ENCODE measurements at regions not wholly inside any gene's neighbourhood (a gene's known extent, or its start where the extent isn't known, plus 50 kb on each side); places are given as distances from the start of the nearest gene placed in this dataset.
A peak's percentile ranks its signal among the peaks of the same experiment; 100 is the strongest.
"Not testable (repeated sequence)": the region's sequence is repeated elsewhere in the genome, so short reads cannot be mapped to it uniquely, and the experiment has no call there.

DNA sequence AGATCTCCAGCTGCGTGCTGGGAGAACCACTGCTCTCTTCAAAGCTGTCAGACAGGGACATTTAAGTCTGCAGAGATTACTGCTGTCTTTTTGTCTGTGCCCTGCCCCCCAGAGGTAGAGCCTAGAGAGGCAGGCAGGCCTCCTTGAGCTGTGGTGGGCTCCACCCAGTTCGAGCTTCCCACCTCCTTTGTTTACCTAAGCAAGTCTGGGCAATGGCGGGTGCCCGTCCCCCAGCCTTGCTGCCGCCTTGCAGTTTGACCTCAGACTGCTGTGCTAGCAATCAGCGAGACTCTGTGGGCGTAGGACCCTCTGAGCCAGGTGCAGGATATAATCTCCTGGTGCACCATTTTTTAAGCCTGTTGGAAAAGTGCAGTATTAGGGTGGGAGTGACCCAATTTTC, 128.6 kb downstream of the ACTR3 start:
- not testable (repeated sequence) for DNase-seq (ENCODE audit: low spot score)

DNA sequence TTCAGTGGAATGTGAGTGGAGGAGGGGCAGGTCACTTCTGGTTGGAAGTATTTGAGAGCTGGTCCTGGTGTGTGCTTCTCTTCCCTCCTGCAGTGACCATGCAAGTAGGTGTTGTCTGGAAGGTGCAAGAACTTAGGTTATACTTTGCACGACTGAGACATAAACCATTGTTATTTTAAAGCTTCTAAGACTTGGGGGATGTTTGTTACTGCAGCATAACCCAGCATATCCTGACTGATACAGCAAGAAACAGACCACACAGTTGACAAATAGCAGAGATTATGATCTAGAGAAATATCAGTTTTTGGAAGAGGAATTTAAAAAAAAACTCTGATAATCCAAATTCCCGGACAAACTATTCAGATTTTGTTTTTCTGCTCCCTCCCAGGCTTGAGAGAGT, 130.8 kb downstream of the ACTR3 start:
- no peak for DNase-seq (ENCODE audit: low spot score)

DNA sequence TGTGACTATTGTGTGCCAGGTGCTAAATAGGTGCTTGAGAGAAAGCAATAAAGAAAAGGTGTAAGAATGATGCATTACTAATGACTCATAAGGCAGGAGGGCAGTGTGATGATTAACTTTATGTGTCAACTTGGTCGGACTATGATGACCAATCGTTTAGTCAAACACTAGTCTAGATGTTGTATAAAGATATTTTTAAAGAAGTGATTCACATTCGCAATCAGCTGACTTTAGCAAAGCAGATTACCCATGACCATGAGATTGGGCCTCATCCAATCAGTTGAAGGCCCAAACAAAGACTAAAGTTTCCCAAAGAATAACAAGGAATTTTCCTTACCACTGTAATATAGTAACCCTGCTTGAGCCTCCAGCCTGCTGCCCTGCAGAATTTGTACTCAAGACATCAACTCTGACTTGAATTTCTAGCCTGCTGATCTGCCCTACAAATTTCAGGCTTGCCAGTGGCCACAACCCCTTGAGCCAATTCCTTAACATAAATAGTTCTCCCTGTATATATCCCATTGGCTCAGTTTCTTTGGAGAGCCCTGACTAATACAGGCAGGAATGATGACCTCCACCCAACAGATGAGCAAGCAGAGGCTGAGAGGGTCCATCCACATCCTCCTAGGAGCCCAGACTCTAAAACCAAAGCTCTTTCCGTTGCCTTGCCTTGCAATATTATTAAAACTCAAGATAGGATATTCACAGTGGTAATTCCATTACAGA, 132.6 kb downstream of the ACTR3 start:
- DNase-seq (ENCODE audit: low spot score) = peak; percentile 51

DNA sequence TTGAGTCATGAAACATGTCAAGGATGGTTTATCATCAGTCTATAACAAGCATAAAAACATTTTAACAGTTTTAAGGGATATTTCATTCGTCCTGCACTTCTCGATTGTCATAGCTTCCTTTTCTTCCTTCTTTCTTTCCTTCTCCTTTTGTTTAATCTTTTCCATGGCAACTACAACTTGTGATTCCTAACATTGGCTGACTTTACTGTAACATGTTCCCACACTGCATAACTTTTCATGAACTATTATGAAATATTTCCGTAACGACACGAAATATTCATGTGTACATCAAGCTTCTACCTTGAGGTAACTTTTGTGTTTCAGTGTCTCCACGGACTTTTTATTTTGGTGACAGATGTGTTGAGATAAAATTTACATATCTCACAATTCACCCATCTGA, 134.4 kb downstream of the ACTR3 start:
- no peak for DNase-seq (ENCODE audit: low spot score)

DNA sequence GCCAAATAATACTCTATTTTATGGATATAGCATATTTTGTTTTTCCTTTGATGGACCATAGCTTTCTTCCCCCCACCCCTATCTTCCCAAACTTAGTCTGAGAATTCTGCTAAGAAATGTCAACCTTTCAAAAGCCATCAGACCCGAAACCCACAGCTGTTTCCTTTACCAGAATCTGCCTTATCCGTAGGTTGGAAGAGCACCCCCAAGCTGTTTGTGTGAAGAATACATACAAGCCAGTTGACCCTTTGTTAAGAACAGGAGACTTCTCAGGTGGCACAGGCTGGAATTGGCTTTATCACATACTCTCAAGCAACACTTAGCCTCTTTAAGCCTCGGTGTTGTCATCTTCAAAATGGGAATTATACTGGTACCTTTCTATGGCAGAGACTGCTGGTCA, 135.1 kb downstream of the ACTR3 start:
- DNase-seq (ENCODE audit: low spot score) = no peak

DNA sequence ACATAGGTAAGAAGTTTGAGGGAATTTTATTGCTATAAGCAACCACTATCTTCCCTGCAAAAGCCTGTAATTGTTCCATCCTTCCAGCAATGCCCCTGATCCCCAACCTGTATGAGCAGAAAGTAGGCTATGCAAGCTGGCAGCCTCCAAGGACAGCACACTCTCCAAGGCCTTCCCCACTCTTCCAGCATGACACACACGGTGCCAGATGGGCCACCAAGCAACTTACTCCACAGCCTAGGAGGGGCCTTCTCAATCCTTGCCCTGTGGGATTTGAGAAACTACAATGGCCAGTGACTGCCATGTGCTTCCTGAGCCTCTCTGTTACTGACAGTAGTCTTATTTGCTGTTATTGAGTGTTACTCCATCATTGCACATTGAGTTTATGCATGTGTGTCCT, 137.5 kb downstream of the ACTR3 start:
- no peak for DNase-seq (ENCODE audit: low spot score)

DNA sequence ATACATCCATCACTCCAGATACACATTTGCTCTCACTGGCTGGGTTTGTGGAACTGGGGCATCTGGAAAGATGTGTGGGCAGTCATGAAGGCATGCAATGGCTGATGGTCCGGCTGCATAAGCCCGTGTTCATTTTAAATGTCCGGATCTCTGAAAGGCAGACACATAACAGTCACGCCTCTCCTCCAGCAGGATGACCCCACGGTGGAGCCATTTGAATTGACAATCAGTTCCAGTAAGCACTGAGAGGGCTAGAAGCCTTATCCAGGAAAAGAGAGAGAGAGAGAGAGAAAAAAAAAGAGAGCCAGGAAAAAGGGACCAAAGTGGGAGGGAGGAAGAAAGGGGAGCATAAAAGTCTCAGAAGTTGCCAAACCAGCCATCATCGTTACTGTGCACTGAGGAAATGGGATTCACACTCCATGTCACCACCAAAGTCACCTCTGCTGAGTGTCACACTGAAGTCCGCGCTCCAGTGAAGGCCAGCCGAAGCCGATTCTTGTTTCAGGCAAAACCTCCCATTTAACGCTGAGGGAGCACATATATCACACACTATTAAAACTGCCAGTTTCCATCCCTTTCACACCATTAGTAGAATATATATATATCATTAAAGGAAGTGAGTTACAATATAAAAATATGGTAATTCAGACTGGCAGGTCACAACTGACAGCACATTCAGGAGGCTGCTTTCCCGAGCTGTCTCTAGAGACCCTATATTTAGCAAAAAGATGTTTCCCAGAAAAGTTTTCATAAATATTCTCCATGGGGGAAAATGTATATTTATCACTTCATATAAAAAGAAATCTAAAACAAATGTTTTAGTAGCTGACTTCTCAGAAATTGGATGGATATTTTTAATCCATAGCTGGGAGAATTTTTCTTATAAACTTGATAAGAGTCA, 142.0 kb downstream of the ACTR3 start:
- DNase-seq (ENCODE audit: low spot score) = no peak

DNA sequence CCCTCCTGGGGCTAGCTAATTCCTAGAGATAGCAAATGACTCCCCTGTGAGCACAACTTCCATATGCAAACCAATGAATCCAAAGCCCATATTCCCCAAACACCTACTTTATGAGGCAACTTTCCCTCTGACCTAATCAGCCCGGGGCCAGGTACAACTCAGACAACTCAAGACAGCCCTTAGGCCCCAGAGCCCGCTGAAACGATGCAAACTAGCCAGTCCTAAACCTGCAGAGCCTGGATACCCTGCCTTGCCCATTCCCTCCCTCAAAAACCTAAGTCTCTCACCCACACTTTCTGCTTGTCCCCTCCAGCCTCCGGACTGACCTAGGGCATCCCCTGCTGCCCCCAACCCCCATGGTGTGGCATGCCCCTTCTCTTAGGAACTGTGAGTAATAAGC, 142.8 kb downstream of the ACTR3 start:
- no peak for DNase-seq (ENCODE audit: low spot score)

DNA sequence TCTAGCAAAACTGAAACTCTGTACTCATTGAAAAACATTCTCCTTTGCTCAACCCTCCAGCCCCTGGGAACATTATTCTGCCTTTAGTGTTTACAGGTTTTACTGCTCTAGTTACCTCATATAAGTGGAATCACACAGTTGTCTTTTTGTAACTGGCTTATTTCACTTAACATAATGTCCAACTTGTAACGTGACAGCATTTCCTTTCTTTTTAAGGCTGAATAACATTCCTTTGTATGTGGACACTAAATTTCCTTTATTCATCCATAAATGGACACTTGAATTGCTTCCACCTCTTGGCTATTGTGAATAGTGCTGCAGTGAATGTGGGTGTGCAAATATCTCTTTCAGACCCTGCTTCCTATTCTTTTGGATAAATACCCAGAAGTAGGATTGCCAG, 144.9 kb downstream of the ACTR3 start:
- no peak for DNase-seq (ENCODE audit: low spot score)

DNA sequence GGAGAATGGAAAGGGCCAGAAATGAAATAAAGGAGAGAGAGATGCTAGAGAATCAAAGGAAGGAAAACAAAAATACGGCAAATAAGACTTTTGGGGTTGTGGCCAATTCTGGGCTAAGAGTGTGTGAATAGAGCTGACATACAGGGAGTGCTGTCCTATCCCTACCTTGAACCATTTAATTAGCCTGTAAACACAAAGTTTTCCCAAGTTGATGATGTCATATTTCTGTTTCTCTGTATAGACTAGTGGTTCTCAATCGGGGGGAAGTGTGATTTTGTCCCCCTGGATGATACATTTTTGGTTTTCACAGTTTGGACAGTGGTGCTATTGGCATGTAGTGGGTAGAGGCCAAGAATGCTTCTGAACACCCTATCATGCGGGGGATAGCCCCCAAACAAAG, 148.8 kb downstream of the ACTR3 start:
- no peak for DNase-seq (ENCODE audit: low spot score)

DNA sequence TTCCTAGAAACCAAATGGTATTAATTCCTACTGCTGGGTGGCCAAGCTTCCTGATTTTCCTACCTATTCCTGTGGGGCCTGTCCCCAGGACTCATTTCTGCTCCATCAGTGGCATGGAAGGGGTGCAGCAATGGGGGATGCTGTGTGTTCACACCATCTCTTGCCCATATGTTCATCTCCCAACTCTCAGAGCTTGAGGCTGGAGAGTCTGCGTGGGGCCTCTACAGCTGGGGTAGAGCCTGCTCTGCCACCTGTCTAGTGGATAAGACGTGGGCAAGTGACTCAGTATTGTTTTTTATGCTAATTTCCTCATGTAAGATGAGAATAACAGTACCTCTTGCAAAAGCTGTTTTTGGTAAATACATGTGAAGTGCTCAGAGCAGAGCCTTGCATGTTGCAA, 149.8 kb downstream of the ACTR3 start:
- no peak for DNase-seq (ENCODE audit: low spot score)

DNA sequence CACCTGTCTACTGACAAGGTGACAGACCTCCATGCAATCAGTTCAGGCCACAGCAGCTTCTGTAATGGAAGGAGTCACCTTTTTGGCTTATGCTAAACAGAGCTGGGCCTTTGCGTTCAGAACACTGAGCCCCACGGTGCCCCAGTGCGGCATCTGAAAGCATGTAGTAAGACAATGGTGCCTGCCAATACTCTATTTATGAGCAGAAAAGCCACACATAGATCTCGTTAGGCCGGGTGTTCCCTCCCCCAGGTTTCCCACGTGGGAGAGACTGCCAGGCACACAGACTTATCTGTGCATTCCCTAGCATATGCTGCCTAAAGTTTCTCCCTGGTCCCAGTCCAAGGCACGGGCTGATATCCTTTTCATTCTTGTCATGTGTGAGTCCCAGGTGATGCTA, 150.9 kb downstream of the ACTR3 start:
- no peak for DNase-seq (ENCODE audit: low spot score)

DNA sequence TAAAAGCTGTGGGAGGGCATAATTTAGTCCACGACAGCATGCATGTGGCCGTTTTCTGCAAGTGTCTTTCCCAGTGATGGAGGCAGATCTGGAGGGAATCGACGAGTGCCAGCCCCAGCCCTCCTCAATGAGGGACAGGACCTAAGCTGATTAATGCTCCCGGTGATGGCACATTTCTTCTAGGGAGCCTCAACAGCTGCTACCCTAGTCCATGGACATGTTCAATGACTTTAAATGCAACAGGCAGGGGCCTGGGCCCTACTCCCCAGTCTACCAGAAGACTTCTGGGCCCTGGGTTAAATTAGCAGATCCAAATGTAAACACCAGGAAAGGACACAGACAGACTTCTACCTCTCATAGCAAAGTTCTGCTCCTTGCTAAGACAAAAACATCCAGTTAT, 155.1 kb downstream of the ACTR3 start:
- DNase-seq (ENCODE audit: low spot score) = no peak

DNA sequence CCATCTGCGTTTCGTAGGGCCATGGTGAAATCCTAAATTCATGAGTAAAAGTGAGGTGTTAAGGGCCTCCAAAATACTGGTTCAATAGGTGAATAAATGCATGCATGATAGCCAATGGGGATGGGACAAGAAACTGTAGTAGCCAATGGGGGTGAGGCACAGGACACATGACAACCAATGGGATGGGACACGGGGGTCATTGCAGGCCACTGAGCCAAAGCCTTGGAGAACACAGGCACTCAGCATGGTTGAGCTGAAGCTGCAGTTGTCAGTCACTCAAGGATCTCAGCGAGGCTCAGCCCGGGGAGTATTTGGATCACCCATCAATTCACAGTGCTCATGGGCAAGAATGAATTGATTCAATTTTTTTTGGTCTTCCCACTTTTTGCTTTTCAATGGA, 156.5 kb downstream of the ACTR3 start:
- DNase-seq (ENCODE audit: low spot score) = no peak

DNA sequence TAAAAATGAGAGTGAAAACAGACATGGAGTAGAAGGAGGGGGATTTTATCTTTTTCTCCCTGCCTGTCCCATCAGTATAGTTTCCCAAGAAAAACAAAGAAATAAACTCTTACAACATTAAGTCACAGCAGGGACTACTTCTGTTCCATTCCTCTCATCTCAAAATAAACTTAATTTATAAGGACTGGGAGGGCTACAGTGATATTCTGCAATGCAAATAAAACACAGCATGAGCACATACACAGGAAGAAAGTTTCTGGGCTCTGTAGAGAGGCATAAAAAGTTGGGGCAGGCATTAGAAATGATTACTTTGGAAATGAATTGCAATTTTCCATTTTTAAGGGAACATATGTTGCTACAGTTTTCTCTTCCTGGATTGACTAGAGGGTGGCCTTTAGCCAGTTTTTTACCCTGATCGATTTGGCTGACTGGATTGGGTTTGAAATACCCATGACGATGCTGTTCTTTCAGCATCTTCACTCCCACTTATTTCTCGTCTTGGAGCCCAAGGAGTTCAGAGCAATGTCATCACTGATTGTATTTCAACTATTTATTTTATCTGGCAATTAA, 157.1 kb downstream of the ACTR3 start:
- no peak for DNase-seq (ENCODE audit: low spot score)

DNA sequence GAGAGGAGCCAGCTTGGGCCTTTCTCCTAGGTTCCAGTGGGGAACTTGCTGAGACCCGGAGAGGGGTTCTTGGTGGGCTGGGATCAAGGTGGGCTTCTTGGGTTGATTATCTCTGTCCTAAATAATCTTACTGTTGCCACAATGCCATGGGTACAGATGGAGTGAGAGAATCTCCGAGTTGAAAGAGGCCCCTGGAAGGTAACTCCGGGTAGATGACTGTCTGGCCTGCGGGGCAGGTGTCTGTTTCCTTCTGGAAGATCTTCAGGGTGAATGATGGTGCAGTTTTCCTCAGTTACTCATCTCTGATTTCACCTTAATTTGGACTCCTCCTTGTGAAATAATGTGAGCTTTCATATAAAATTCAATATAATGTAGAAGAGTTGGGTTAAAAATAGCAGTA, 159.4 kb downstream of the ACTR3 start:
- no peak for DNase-seq (ENCODE audit: low spot score)

DNA sequence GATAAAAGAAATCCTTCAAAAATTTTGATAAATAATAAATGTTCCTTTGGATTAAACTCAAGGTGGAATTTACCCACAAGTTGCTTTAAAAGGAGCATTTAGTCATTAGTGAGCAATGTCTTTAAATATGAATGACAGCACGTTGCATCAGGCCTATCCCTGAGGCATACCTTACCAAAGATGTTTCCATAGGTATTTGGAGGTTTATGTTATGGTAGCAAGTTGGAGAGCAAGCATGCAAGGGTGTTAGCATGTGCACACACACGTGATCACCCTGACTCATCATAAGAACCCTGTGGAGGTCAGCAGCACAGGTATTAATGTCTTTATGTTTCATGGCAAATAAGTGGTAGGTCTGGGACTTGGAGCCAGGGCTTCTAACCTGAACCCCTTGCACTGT, 159.9 kb downstream of the ACTR3 start:
- DNase-seq (ENCODE audit: low spot score) = no peak

DNA sequence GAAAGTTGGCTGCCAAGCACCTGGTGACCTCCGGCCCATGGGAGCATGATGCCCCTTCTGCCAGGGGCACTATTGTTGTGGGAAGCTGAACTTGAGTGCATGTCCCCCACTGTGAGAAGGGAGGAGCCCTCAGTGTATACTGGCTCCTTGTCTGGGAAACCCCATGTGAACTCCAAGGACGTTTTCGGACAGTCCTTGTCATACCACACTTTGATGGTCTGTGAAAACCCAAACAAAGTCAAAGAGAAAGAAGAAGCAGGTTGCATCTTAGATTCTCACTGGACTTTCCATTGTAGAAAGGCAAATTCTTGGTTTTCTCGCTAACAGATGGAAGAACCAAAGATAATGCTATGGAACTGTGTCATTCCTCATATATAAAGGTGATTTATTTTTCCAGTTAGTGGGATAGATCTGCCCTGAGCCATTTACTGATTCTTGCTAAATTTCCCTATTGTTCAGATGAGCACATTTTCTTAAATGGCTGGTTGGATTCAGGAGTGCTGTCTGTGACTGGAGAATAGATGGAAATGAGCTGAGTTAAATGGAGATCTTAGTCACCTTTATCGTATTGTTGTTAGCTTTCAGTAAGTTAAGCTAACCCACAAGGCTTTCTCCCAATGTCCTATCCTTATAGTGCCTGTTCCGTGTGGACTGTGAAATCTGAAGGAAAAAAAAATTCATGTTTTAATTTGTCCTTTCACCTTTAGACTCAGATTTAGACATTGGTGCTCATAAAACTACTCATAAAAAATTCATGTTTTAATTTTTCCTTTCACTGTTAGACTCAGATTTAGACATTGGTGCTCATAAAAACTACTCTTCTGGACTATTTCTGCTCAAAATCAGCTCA, 166.6 kb downstream of the ACTR3 start:
- DNase-seq (ENCODE audit: low spot score) = no peak

DNA sequence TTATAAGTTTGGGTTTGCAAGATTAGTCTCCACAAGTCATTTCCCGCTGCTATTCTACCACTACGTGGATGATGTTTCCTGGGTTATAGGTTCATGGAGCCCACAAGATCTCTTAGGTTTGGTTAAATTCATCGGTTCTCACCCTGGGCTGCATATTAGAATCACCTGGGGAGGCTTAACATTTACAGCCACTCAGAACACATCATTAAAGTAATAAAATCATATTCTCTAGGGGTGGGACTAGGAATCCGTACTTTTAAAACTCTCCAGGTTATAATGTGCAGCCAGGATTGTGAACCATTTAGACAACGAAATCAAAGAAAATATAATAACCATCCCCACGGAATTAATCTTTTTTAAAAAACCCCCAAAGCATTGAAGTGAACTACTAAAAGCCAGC, 167.7 kb downstream of the ACTR3 start:
- no peak for DNase-seq (ENCODE audit: low spot score)

DNA sequence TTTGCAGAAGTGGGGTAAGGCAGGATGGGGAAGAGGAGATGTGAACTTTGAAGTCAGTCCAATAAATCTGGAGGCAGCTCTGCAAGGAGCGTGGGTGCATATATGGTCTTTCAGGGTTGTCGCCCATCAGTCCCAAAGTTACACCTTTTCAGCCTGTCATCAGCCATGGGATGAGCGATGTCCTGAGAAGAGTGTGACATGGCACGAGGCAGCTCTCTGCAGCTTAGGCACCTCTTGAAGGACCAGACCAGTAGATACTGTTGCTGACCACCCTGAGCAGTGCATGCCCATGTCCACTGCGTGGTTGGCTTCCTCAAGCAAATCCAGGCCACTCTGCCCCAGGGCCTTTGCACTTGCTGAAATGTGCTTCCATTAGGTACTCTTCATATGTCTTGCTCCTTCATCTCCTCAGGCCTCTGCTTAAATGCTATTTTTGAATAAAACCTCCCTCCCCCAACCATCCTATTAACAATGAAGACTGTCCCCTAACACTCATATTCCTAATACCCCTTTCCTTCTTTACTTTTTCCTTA, 171.7 kb downstream of the ACTR3 start:
- DNase-seq (ENCODE audit: low spot score) = no peak

DNA sequence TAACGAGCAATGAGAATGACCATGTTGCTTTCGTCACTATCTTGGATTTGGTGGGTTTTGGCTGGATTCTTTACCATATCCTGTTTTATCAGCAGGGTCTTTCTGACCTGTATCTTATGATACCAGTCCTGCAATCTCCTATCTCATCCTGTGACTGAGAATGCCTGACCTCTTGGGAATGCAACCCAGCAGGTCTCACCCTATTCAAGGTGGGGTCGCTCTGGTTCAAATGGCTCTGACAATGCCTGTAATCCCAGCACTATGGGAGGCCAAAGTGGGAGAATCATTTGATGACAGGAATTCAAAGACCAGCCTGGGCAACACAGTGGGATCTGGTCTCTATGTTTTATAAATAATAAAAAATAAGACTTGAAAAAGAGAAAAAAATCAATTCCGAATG, 173.5 kb downstream of the ACTR3 start:
- DNase-seq (ENCODE audit: low spot score) = no peak

DNA sequence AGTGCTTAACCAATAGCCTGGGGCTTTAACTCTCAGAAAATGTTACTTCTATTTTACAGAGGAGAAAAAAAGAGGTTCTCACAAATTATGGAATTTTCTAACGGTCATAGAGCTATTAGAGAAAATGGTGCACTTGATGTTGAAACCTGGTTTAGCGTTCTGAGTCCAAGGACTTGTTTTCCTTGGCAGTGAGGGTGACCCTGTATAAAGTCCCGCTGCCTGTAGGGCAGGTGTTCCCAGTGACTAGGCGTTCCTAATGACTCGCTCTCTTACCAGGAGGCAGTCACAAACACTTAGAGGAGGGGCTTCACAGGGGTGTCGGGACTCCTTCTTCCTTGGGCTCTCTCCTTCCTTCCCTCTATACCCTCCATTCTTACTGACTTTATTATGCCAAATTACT, 175.8 kb downstream of the ACTR3 start:
- no peak for DNase-seq (ENCODE audit: low spot score)

Data from kidney capillary endothelial cell (primary cell).